ENCODE measurements at regions not wholly inside any gene's neighbourhood (a gene's known extent, or its start where the extent isn't known, plus 50 kb on each side); places are given as distances from the start of the nearest gene placed in this dataset.

GRCh38 chr11:122235615-122236014, 119.6 kb upstream of the BLID start:
- TF ChIP-seq CTCF (IDR thresholded peaks at IDR 0.05) (no peak), EP300 (IDR thresholded peaks at IDR 0.05) (no peak), POLR2A (IDR thresholded peaks at IDR 0.05) (no peak)

Measured in ovary (tissue), 3 donors.